Fibroblast of the aortic adventitia (primary cell): ENCODE measurements at regions not wholly inside any gene's neighbourhood (a gene's known extent, or its start where the extent isn't known, plus 50 kb on each side); places are given as distances from the start of the nearest gene placed in this dataset.

Experiments used
- DNase-seq: peaks from one replicate; pipeline ENCODE4 v3.0.0-alpha.2; 2010; ENCODE audit warnings: low read depth
- H3K4me3 ChIP-seq: 2 replicates; pipeline ENCODE4 v1.5.1; 2011; ENCODE audit warnings: low read depth, mild to moderate bottlenecking, control low read depth, low read length, moderate library complexity
- CTCF ChIP-seq: IDR thresholded peaks from 2 replicates; pipeline ENCODE4 v1.5.1; 2011; ENCODE audit warnings: mild to moderate bottlenecking, low read length, control low read depth, inconsistent platforms; ENCODE audit not compliant: insufficient read depth

GRCh38 chr20:50388733-50389437, 121.3 kb upstream of the PTPN1 start:
- TF ChIP-seq CTCF = no peak
- no peak for DNase-seq
- H3K4me3 ChIP-seq = no peak overlapping the region

- H3K4me3 ChIP-seq = no peak overlapping the region
- DNase-seq = no peak
- no peak for TF ChIP-seq CTCF
Observed at GRCh38 chr20:50389438-50389807, 120.8 kb upstream of the PTPN1 start.

- no peak for DNase-seq
- no peak for TF ChIP-seq CTCF
- no peak overlapping the region for H3K4me3 ChIP-seq
Observed at GRCh38 chr20:50389808-50390684, 120.1 kb upstream of the PTPN1 start.

GRCh38 chr20:50390685-50391443, 119.3 kb upstream of the PTPN1 start:
- no peak for TF ChIP-seq CTCF
- H3K4me3 ChIP-seq = no peak overlapping the region
- DNase-seq = no peak

- no peak for DNase-seq
- H3K4me3 ChIP-seq = no peak overlapping the region
- no peak for TF ChIP-seq CTCF
Observed at GRCh38 chr20:50391444-50392137, 118.6 kb upstream of the PTPN1 start.

GRCh38 chr20:50392138-50392866, 117.9 kb upstream of the PTPN1 start:
- TF ChIP-seq CTCF = no peak

More at GRCh38 chr20:50392138-50392866, 117.9 kb upstream of the PTPN1 start:
- no peak overlapping the region for H3K4me3 ChIP-seq
- no peak for DNase-seq
